ENCODE measurements at regions not wholly inside any gene's neighbourhood (a gene's known extent, or its start where the extent isn't known, plus 50 kb on each side); places are given as distances from the start of the nearest gene placed in this dataset.

- TF ChIP-seq CTCF (IDR thresholded peaks at IDR 0.05) (no peak), POLR2A (IDR thresholded peaks at IDR 0.05) (no peak), POLR2AphosphoS5 (IDR thresholded peaks at IDR 0.05) (no peak)
Observed at GRCh38 chr5:14935341-14935740, 63.8 kb upstream of the ANKH start.
